Tibial artery (tissue), 4 donors: ENCODE measurements at regions not wholly inside any gene's neighbourhood (a gene's known extent, or its start where the extent isn't known, plus 50 kb on each side); places are given as distances from the start of the nearest gene placed in this dataset.
A peak's percentile ranks its signal among the peaks of the same experiment; 100 is the strongest.

ENCODE experiments used
- DNase-seq, 2 donors: peaks; one replicate each; pipeline ENCODE4 v3.0.0-alpha.2; 2019
- H3K27ac ChIP-seq, 2 donors: fragments of 200-600 bp; sonication (generic) in 1 of 2; 1 replicate in 1 of 2; 2 replicates in 1 of 2; pipeline ENCODE4 v1.5.1; 2018 to 2019; ENCODE audit warnings: mild to moderate bottlenecking in 1 of 2
- H3K27me3 ChIP-seq, 2 donors: fragments of 200-600 bp; sonication (generic) in 1 of 2; one replicate each; pipeline versions ENCODE4 v1.5.1 to v1.6.0; 2016 to 2019
- H3K36me3 ChIP-seq, 3 donors: fragments of 200-600 bp; sonication (generic) in 2 of 3; one replicate each; pipeline ENCODE4 v1.5.1; 2016 to 2019; ENCODE audit warnings: mild to moderate bottlenecking in 2 of 3
- H3K4me1 ChIP-seq, 4 donors: fragments of 200-600 bp; sonication (generic) in 2 of 4; 1 replicate in 3 of 4; 2 replicates in 1 of 4; pipeline ENCODE4 v1.5.1; 2016 to 2019
- H3K4me3 ChIP-seq, 2 donors: fragments of 200-600 bp; sonication (generic) in 1 of 2; 1 replicate in 1 of 2; 2 replicates in 1 of 2; pipeline ENCODE4 v1.5.1; 2018 to 2019; ENCODE audit warnings: mild to moderate bottlenecking in 2 of 2
- H3K9me3 ChIP-seq, 3 donors: fragments of 200-600 bp; sonication (generic) in 1 of 3; one replicate each; pipeline ENCODE4 v1.5.1; 2016 to 2019
- CTCF ChIP-seq, 2 experiments: fragments of 200-600 bp in 1 of 2; fragments of 450-650 bp in 1 of 2; IDR thresholded peaks; one replicate each; pipeline ENCODE4 v1.5.1; 2017 to 2019; ENCODE audit warnings: antibody characterized with exemption in 2 of 2, mild to moderate bottlenecking in 1 of 2, moderate library complexity in 1 of 2
- intact Hi-C: fragments of 100-400 bp; cut with DNase I; formaldehyde crosslinking; loops from one replicate; pipeline ENCODE4 v1.15.0; 2023; ENCODE audit warnings: low total_unique reads

DNA sequence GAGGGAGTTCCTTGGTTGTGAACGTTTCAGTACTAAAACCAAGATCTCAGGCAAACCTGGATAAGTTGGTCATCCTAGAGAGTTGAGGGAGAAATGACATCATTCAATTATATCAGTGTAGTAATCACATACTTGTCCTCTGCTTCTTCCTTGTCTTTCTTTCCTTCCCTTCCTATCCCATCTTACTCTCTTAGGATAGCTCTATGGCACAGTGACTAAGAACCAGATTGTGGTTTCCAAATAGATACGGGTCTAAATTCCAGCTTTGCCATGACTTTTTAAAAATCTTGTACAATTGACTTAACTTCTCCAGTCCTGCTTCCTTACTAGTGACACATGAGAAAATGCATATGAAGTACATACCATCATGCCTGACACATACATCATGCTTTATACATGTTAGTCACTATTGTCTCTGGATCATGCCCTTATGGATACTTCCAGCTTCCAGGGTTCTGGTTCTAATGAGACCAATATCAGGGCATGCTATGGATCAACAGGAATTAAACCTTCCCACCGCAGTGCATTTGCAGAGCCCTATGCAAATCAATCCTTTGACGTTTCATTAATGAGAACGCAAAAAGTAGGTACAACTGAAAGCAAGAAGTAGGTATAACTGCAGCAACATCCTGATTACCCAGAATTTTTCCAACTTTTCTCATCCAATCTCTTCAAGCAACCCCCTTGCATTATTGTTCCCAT is 168.0 kb upstream of the KLF7 start:
- DNase-seq, result no peak
- Histone ChIP-seq H3K27ac (peak overlapping the region; percentile 76 to 81), H3K9me3 (no peaks in the 10 kb centered on the region), H3K4me3 (peak overlapping the region in 1 of 2 donors; percentile 41), H3K27me3 (no peaks in the 10 kb centered on the region), H3K4me1 (peaks cover 0 to 26% (median 8%) of the 10 kb centered on the region in 4 donors), H3K36me3 (no peaks in the 10 kb centered on the region)
- no peak for TF ChIP-seq CTCF (IDR thresholded peaks at IDR 0.05)
- intact Hi-C loops, result no loop called here

DNA sequence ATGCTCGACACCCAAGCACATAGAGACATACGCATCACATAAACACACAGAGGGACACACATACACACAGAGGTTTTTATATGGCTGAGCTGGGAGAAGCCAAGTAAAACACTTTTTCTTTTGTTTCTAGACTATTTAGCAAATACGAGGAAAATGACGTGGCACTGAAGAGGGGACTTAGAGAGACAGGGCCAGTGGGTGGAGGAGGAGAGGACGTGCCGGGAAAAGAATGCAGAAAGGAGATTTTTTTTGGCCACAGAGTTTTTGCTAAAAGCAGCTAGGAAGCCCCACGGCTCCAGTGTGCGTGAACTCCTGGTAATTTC is 168.5 kb upstream of the KLF7 start:
- no peaks in the 10 kb centered on the region for H3K9me3 ChIP-seq
- no peaks in the 10 kb centered on the region for H3K27me3 ChIP-seq
- TF ChIP-seq CTCF (IDR thresholded peaks at IDR 0.05), result no peak
- no peaks in the 10 kb centered on the region for H3K36me3 ChIP-seq
- peak overlapping the region; percentile 76 to 81 for H3K27ac ChIP-seq
- intact Hi-C loops, result no loop called here
- peaks cover 0 to 26% (median 8%) of the 10 kb centered on the region in 4 donors for H3K4me1 ChIP-seq
- peak overlapping the region; percentile 35 to 41 for H3K4me3 ChIP-seq
- DNase-seq, result no peak

DNA sequence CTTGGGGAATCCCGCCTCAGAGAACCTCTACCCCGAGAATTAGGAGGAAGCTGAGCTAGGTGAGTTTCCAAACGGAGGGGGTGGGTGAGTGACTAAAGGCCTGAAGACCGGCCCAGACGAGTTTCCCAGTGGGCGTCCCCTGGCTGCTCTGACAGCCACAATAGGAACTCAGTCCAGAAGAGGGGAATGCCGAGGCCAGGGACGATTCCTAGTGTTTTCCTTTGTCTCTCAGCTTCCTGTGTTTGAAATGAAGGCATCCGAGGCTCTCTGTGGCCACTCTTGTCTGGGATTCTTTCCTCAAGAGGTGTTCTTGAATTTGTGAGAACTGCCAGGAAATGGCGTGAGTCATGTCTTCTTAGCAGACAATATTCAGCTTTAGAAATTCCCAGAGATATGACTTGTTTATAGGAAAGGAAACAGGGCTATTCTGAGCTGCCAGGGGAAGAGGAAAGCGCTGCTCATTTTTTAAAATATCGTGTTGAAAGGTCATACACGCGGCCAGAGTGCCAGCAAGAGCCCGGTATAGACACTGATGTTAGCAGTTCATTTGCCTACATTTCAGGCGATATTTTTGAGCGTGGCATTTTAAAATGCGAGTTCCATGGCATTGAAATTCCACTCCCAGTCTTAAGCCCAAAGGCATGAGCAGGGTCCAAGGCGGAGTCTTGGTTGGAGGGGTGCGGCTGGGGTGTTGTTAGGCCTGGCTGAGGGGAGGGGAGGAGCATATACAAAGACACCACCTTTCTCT is 169.1 kb upstream of the KLF7 start:
- no peaks in the 10 kb centered on the region for H3K27me3 ChIP-seq
- peak; percentile 70 to 80 for DNase-seq
- intact Hi-C loops, result no loop called here
- peak overlapping the region; percentile 76 to 81 for H3K27ac ChIP-seq
- H3K9me3 ChIP-seq, result no peaks in the 10 kb centered on the region
- H3K4me1 ChIP-seq, result peaks cover 0 to 26% (median 8%) of the 10 kb centered on the region in 4 donors
- H3K36me3 ChIP-seq, result no peaks in the 10 kb centered on the region
- no peak for TF ChIP-seq CTCF (IDR thresholded peaks at IDR 0.05)
- H3K4me3 ChIP-seq, result peak overlapping the region; percentile 35 to 41

DNA sequence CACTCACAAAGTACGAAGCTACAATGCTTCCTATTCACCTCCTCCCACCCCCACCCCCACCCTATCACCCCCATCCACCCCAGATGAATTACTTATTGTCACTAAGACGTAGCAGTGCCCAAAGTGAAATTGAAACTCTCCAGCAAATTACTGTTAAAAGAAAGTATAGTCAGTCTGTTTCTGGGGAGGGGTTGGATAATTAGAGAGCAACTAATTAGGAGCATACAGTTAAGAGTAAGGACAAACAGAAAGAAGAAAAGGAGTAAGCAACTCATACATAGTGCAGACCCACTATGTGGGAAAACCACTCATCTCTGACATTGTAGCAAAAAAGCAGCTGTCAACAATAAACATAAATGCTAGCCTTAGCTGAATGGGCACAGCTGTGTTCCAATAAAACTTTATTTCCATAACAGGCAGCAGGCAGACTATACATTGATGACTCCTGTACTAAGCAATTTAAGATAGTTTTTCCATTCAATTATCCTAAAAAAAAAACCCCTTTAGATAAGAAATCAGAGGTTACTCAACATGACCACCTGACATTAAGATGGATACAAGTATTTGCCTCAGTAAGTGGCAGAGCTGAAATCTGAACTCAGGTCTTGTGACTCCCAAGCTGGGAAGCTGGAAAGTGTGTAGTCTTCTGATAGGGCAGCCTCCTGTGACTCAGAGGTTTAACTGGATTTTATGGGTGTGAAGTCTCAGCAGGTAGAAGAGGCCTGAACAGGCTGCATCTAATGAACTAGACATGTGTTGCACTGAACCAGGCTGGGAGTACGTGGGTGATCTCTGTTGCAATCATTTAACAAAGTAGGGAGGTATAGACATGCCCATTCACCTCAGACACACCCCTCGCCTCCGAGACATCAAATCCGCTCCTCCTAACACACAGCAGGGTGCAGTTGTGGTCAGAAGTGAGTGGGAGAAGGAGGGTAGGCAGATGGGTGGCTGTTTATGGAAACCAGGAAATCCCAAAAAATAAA is 171.8 kb upstream of the KLF7 start:
- Histone ChIP-seq H3K4me1 (peaks cover 0 to 19% (median 8%) of the 10 kb centered on the region in 4 donors), H3K27ac (no peak overlapping the region), H3K27me3 (no peaks in the 10 kb centered on the region), H3K4me3 (no peak overlapping the region), H3K36me3 (no peaks in the 10 kb centered on the region), H3K9me3 (no peaks in the 10 kb centered on the region)
- TF ChIP-seq CTCF (IDR thresholded peaks at IDR 0.05), result no peak
- DNase-seq, result no peak
- intact Hi-C loops, result no loop called here

DNA sequence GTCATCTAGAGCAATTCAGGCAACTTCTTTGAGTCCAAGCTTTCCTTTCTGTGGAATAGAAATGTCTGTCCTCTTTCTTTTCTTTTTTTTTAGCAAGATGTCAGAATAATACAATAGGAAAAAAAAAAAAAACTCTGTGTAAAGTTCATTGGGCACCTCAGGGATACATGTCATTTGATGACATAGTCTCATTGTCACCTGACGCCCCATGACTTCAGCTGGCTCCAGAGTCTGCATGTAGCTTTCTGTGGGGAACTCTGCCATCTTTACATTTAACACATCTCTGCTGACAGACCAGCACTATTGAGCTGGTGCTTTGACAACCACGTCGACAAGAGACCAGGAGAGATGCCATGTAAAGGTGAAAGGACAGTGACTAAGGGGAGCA is 172.5 kb upstream of the KLF7 start:
- no peak overlapping the region for H3K27ac ChIP-seq
- intact Hi-C loops, result no loop called here
- H3K36me3 ChIP-seq, result no peaks in the 10 kb centered on the region
- peaks cover 0 to 19% (median 8%) of the 10 kb centered on the region in 4 donors for H3K4me1 ChIP-seq
- no peak for TF ChIP-seq CTCF (IDR thresholded peaks at IDR 0.05)
- no peak for DNase-seq
- H3K9me3 ChIP-seq, result no peaks in the 10 kb centered on the region
- no peak overlapping the region for H3K4me3 ChIP-seq
- no peaks in the 10 kb centered on the region for H3K27me3 ChIP-seq
